D721Med (cell line): ENCODE measurements at regions not wholly inside any gene's neighbourhood (a gene's known extent, or its start where the extent isn't known, plus 50 kb on each side); places are given as distances from the start of the nearest gene placed in this dataset.
A peak's percentile ranks its signal among the peaks of the same experiment; 100 is the strongest.

Experiments used
- DNase-seq: peaks from one replicate; pipeline ENCODE4 v3.0.0; 2011; ENCODE audit warnings: low spot score; ENCODE audit not compliant: insufficient read length
- FAIRE-seq: peaks from 2 replicates; lab custom pipeline; 2011; peaks lifted over from hg19 to GRCh38; lab: Jason Lieb, UNC
- CTCF ChIP-seq: IDR thresholded peaks from 2 replicates; pipeline ENCODE4 v1.5.1; 2012; ENCODE audit warnings: mild to moderate bottlenecking, control low read depth; ENCODE audit not compliant: insufficient read depth; ENCODE audit errors: missing control alignments

- TF ChIP-seq CTCF, result no peak
- no peak for DNase-seq
- FAIRE-seq, result no peak
These were observed 57.3 kb upstream of the AMZ2 start for GRCh38 chr17:68190495-68190894.

GRCh38 chr17:68195667-68196393, 52.0 kb upstream of the AMZ2 start:
- no peak for TF ChIP-seq CTCF
- FAIRE-seq (no peak), DNase-seq (no peak)

- FAIRE-seq (no peak), DNase-seq (no peak)
- no peak for TF ChIP-seq CTCF
These were observed 51.3 kb upstream of the AMZ2 start for GRCh38 chr17:68196394-68197090.

GRCh38 chr17:68197091-68197996, 50.5 kb upstream of the AMZ2 start:
- no peak for TF ChIP-seq CTCF
- no peak for FAIRE-seq
- peak; percentile 46 for DNase-seq

- no peak for TF ChIP-seq CTCF
- DNase-seq (no peak), FAIRE-seq (no peak)
These were observed 49.6 kb upstream of the AMZ2 start for GRCh38 chr17:68197997-68198930.
